ENCODE measurements at regions not wholly inside any gene's neighbourhood (a gene's known extent, or its start where the extent isn't known, plus 50 kb on each side); places are given as distances from the start of the nearest gene placed in this dataset.

DNA sequence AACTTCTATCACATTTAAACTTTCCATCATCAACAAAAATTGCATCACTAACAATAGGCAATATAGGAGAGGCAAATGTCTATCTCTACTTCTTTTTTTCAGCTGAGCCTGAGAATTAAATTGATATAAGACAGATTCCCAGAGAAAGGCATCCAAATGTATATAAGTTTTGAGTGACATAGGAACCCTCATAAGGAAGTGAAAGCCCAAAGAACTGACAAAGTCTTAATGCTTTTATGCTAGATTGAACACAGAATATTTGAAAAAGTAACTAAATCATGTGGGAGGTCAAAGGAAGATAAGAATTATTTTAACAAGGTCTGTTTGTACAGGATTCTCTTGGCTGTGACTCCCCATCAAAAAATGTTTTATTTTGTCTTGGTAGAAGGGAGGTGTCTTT, 714.9 kb downstream of the GRXCR1 start:
- POLR2A ChIA-PET = no interaction called here
- TF ChIP-seq, protein P1, sequence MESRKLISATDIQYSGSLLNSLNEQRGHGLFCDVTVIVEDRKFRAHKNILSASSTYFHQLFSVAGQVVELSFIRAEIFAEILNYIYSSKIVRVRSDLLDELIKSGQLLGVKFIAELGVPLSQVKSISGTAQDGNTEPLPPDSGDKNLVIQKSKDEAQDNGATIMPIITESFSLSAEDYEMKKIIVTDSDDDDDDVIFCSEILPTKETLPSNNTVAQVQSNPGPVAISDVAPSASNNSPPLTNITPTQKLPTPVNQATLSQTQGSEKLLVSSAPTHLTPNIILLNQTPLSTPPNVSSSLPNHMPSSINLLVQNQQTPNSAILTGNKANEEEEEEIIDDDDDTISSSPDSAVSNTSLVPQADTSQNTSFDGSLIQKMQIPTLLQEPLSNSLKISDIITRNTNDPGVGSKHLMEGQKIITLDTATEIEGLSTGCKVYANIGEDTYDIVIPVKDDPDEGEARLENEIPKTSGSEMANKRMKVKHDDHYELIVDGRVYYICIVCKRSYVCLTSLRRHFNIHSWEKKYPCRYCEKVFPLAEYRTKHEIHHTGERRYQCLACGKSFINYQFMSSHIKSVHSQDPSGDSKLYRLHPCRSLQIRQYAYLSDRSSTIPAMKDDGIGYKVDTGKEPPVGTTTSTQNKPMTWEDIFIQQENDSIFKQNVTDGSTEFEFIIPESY (IDR thresholded peaks at IDR 0.05) = no peak
- TF ChIP-seq, protein P2, sequence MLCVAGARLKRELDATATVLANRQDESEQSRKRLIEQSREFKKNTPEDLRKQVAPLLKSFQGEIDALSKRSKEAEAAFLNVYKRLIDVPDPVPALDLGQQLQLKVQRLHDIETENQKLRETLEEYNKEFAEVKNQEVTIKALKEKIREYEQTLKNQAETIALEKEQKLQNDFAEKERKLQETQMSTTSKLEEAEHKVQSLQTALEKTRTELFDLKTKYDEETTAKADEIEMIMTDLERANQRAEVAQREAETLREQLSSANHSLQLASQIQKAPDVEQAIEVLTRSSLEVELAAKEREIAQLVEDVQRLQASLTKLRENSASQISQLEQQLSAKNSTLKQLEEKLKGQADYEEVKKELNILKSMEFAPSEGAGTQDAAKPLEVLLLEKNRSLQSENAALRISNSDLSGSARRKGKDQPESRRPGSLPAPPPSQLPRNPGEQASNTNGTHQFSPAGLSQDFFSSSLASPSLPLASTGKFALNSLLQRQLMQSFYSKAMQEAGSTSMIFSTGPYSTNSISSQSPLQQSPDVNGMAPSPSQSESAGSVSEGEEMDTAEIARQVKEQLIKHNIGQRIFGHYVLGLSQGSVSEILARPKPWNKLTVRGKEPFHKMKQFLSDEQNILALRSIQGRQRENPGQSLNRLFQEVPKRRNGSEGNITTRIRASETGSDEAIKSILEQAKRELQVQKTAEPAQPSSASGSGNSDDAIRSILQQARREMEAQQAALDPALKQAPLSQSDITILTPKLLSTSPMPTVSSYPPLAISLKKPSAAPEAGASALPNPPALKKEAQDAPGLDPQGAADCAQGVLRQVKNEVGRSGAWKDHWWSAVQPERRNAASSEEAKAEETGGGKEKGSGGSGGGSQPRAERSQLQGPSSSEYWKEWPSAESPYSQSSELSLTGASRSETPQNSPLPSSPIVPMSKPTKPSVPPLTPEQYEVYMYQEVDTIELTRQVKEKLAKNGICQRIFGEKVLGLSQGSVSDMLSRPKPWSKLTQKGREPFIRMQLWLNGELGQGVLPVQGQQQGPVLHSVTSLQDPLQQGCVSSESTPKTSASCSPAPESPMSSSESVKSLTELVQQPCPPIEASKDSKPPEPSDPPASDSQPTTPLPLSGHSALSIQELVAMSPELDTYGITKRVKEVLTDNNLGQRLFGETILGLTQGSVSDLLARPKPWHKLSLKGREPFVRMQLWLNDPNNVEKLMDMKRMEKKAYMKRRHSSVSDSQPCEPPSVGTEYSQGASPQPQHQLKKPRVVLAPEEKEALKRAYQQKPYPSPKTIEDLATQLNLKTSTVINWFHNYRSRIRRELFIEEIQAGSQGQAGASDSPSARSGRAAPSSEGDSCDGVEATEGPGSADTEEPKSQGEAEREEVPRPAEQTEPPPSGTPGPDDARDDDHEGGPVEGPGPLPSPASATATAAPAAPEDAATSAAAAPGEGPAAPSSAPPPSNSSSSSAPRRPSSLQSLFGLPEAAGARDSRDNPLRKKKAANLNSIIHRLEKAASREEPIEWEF (IDR thresholded peaks at IDR 0.05; ENCODE audit: insufficient replicate concordance, low read depth, low read length) = no peak
- TF ChIP-seq SPI1 (IDR thresholded peaks at IDR 0.05; ENCODE audit: borderline replicate concordance, insufficient read depth, low read depth, low read length) = peak; percentile 21; the same call in 1 of the 2 replicates
- TF ChIP-seq, protein P3, sequence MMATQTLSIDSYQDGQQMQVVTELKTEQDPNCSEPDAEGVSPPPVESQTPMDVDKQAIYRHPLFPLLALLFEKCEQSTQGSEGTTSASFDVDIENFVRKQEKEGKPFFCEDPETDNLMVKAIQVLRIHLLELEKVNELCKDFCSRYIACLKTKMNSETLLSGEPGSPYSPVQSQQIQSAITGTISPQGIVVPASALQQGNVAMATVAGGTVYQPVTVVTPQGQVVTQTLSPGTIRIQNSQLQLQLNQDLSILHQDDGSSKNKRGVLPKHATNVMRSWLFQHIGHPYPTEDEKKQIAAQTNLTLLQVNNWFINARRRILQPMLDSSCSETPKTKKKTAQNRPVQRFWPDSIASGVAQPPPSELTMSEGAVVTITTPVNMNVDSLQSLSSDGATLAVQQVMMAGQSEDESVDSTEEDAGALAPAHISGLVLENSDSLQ (IDR thresholded peaks at IDR 0.05) = peak; percentile 80
- TF ChIP-seq PAX5 (IDR thresholded peaks at IDR 0.05; ENCODE audit: borderline replicate concordance, low read depth, low read length) = no peak
- TF ChIP-seq MTA2 (IDR thresholded peaks at IDR 0.05; ENCODE audit: low read depth) = no peak
- TF ChIP-seq GATAD2B (conservative IDR thresholded peaks at IDR 0.05; ENCODE audit: low read depth) = no peak
- TF ChIP-seq CBX3 (IDR thresholded peaks at IDR 0.05; ENCODE audit: borderline replicate concordance, low read depth) = no peak
- TF ChIP-seq, protein P4, sequence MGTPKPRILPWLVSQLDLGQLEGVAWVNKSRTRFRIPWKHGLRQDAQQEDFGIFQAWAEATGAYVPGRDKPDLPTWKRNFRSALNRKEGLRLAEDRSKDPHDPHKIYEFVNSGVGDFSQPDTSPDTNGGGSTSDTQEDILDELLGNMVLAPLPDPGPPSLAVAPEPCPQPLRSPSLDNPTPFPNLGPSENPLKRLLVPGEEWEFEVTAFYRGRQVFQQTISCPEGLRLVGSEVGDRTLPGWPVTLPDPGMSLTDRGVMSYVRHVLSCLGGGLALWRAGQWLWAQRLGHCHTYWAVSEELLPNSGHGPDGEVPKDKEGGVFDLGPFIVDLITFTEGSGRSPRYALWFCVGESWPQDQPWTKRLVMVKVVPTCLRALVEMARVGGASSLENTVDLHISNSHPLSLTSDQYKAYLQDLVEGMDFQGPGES (IDR thresholded peaks at IDR 0.05) = no peak
- DNase-seq (ENCODE audit: low read depth, low spot score) (no peak), ATAC-seq (no peak), FAIRE-seq (no peak)
- intact Hi-C loops (cut with micrococcal nuclease; ENCODE audit: unreplicated experiment) (no loop called here), in situ Hi-C loops (cut with MboI) (no loop called here)
- no peaks in the 10 kb centered on the region for H3K4me1 ChIP-seq (ENCODE audit: control insufficient read depth, insufficient read depth, low read length)
- no TSS peak for BruUV-seq (replicated peaks)
- no peaks in the 10 kb centered on the region for H3K9me3 ChIP-seq (replicated peaks; ENCODE audit: control insufficient read depth, insufficient read depth, low read length)
- H3K79me2 ChIP-seq (ENCODE audit: control insufficient read depth, insufficient read depth, low read length) = no peaks in the 10 kb centered on the region
- RAD21 ChIA-PET (ENCODE audit: unreplicated experiment) = no interaction called here
- H3K4me2 ChIP-seq (ENCODE audit: control insufficient read depth, insufficient read depth) = no peak overlapping the region
- CTCF ChIA-PET = no interaction called here
- no peaks in the 10 kb centered on the region for H3K36me3 ChIP-seq (ENCODE audit: control insufficient read depth in 2 of 2, insufficient read depth in 2 of 2, low read length in 1 of 2)
- no peaks in the 10 kb centered on the region for H4K20me1 ChIP-seq (ENCODE audit: control insufficient read depth, insufficient read depth)
- peak overlapping the region; percentile 58 for H2AFZ ChIP-seq (ENCODE audit: control insufficient read depth, low read depth, low read length)
- no peak overlapping the region for H3K9ac ChIP-seq (ENCODE audit: control insufficient read depth, insufficient read depth, low read length)
- SMC1A ChIA-PET (ENCODE audit: uncharacterized antibody, unreplicated experiment) = interaction anchor here (1.3 kb wide), 1 partner anchor 28 kb away, joined by 3 read pairs; no protein-coding TSS in a partner anchor
- H3K27me3 ChIP-seq (replicated peaks in 1 of 2; ENCODE audit: control insufficient read depth in 2 of 2, insufficient read depth in 2 of 2, low read length in 1 of 2) = no peaks in the 10 kb centered on the region
- no peak overlapping the region; the same call in 1 of the 2 replicates for H3K27ac ChIP-seq (ENCODE audit: control insufficient read depth, insufficient read depth)
- no peak overlapping the region for H3K4me3 ChIP-seq

All from GM12878 (cell line).